SK-N-SH (cell line): ENCODE measurements at regions not wholly inside any gene's neighbourhood (a gene's known extent, or its start where the extent isn't known, plus 50 kb on each side); places are given as distances from the start of the nearest gene placed in this dataset.

Experiments
- CTCF ChIA-PET: fragments of 300-600, 350-600 bp; formaldehyde crosslinking; extraction: SDS; loops from one replicate; lab custom pipeline; 2021; lab: Yijun Ruan, JAX
- POLR2A ChIA-PET: fragments of 350-600 bp; sonication (Branson Sonifier 250); formaldehyde crosslinking; extraction: SDS; loops from one replicate; lab custom pipeline; 2020; ENCODE audit warnings: antibody characterized with exemption, inconsistent platforms; lab: Yijun Ruan, JAX
- DNase-seq: peaks from one replicate; pipeline ENCODE4 v3.0.0; 2012
- H2AFZ ChIP-seq: fragments of 200-600 bp; sonication (generic); 2 replicates; pipeline ENCODE4 v1.8.1; 2016; ENCODE audit warnings: antibody characterized with exemption, mild to moderate bottlenecking, low read depth
- H3F3A ChIP-seq: fragments of 200-600 bp; sonication (generic); replicated peaks from 2 replicates; pipeline ENCODE3; 2016; ENCODE audit warnings: antibody characterized with exemption, mild to moderate bottlenecking; ENCODE audit not compliant: insufficient read depth
- H3K27ac ChIP-seq, 2 experiments: fragments of 200-500 bp in 1 of 2; fragments of 200-600 bp in 1 of 2; sonication (Bioruptor generic) in 1 of 2; sonication (generic), shearing (Covaris generic) in 1 of 2; 2 replicates each; pipeline versions ENCODE4 v1.5.1 to v1.6.1; 2014 to 2016; ENCODE audit warnings: low read depth in 2 of 2, inconsistent platforms in 1 of 2, low read length in 1 of 2, mild to moderate bottlenecking in 1 of 2, mixed read lengths in 1 of 2
- H3K27me3 ChIP-seq: fragments of 200-600 bp; sonication (generic), shearing (Covaris generic); 2 replicates; pipeline ENCODE4 v1.6.1; 2016; ENCODE audit warnings: mixed run types; ENCODE audit not compliant: insufficient read depth
- H3K36me3 ChIP-seq, 2 experiments: fragments of 200-500 bp in 1 of 2; fragments of 200-600 bp in 1 of 2; sonication (Bioruptor generic) in 1 of 2; sonication (generic) in 1 of 2; replicated peaks in 1 of 2; 2 replicates each; pipeline versions ENCODE3 to v1.5.1; 2014 to 2016; ENCODE audit warnings: low read length in 1 of 2, mild to moderate bottlenecking in 1 of 2; ENCODE audit not compliant: insufficient read depth in 2 of 2, control insufficient read depth in 1 of 2
- H3K4me1 ChIP-seq, 2 experiments: fragments of 200-500 bp in 1 of 2; fragments of 200-600 bp in 1 of 2; sonication (Bioruptor generic) in 1 of 2; sonication (generic), shearing (Covaris generic) in 1 of 2; 2 replicates each; pipeline versions ENCODE4 v1.5.1 to v1.6.1; 2014 to 2016; ENCODE audit warnings: low read depth in 1 of 2, low read length in 1 of 2, mixed run types in 1 of 2; ENCODE audit not compliant: insufficient read depth in 2 of 2, control insufficient read depth in 1 of 2
- H3K4me2 ChIP-seq: fragments of 200-600 bp; sonication (generic), shearing (Covaris generic); 2 replicates; pipeline ENCODE4 v1.6.1; 2017; ENCODE audit warnings: mixed run types
- H3K4me3 ChIP-seq, 2 experiments: fragments of 200-500 bp in 1 of 2; fragments of 200-600 bp in 1 of 2; sonication (Bioruptor generic) in 1 of 2; sonication (generic), shearing (Covaris generic) in 1 of 2; 2 replicates each; pipeline versions ENCODE4 v1.5.1 to v1.8.1; 2014 to 2016; ENCODE audit warnings: low read depth in 2 of 2, inconsistent platforms in 1 of 2, low read length in 1 of 2, mild to moderate bottlenecking in 1 of 2, mixed read lengths in 1 of 2, moderate library complexity in 1 of 2
- H3K79me2 ChIP-seq: fragments of 200-600 bp; sonication (generic); 2 replicates; pipeline ENCODE4 v1.8.1; 2017; ENCODE audit warnings: mild to moderate bottlenecking; ENCODE audit not compliant: insufficient read depth
- H3K9ac ChIP-seq: fragments of 200-600 bp; sonication (generic); 2 replicates; pipeline ENCODE4 v1.6.1; 2017; ENCODE audit warnings: mixed run types
- H3K9me2 ChIP-seq: fragments of 200-600 bp; sonication (generic); 2 replicates; pipeline ENCODE4 v1.6.1; 2017; ENCODE audit warnings: mixed run types
- H3K9me3 ChIP-seq: fragments of 200-600 bp; sonication (generic); 2 replicates; pipeline ENCODE4 v1.6.1; 2017; ENCODE audit warnings: mixed run types, mild to moderate bottlenecking, moderate library complexity
- H4K20me1 ChIP-seq: fragments of 200-600 bp; sonication (generic); 2 replicates; pipeline ENCODE4 v1.6.1; 2017; ENCODE audit warnings: mild to moderate bottlenecking, mixed run types; ENCODE audit not compliant: insufficient read depth
- CTCF ChIP-seq: fragments of 200-600 bp; sonication (generic); IDR thresholded peaks from 2 replicates; pipeline ENCODE4 v1.6.1; 2017; ENCODE audit warnings: antibody characterized with exemption, mild to moderate bottlenecking, moderate library complexity
- ELF1 ChIP-seq: IDR thresholded peaks from 2 replicates; pipeline ENCODE4 v1.4.0; 2012
- EP300 ChIP-seq, 2 experiments: IDR thresholded peaks; 2 replicates each; pipeline versions ENCODE4 v1.4.0 to v1.6.1; 2012; ENCODE audit warnings: borderline replicate concordance in 1 of 2, low read depth in 1 of 2, low read length in 1 of 2
- FOXJ3 ChIP-seq: sonication (generic); formaldehyde crosslinking; IDR thresholded peaks from 2 replicates; pipeline ENCODE4 v1.5.1; 2020; ENCODE audit warnings: mild to moderate bottlenecking, missing genetic modification reagents
- GATA2 ChIP-seq: sonication (generic); formaldehyde crosslinking; IDR thresholded peaks from 2 replicates; pipeline ENCODE4 v1.5.0; 2020; ENCODE audit warnings: mild to moderate bottlenecking, missing genetic modification reagents
- JUND ChIP-seq: IDR thresholded peaks from 2 replicates; pipeline ENCODE4 v1.4.0; 2012
- NFIC ChIP-seq: IDR thresholded peaks from 2 replicates; pipeline ENCODE4 v1.4.0; 2012; ENCODE audit warnings: borderline replicate concordance
- RCOR1 ChIP-seq: fragments of 150-350 bp; IDR thresholded peaks from 2 replicates; pipeline ENCODE4 v1.6.1; 2017; ENCODE audit warnings: antibody characterized with exemption, low read length
- REST ChIP-seq: IDR thresholded peaks from 2 replicates; pipeline ENCODE4 v1.6.1; 2012; ENCODE audit warnings: mild to moderate bottlenecking, low read depth, low read length, moderate library complexity
- RFX5 ChIP-seq: IDR thresholded peaks from 2 replicates; pipeline ENCODE4 v1.6.1; 2012; ENCODE audit warnings: mild to moderate bottlenecking, improper control_type of control experiment, low read length
- TCF12 ChIP-seq: IDR thresholded peaks from 2 replicates; pipeline ENCODE4 v1.4.0; 2012
- YY1 ChIP-seq: IDR thresholded peaks from 2 replicates; pipeline ENCODE4 v1.4.0; 2012; ENCODE audit warnings: low read depth, mild to moderate bottlenecking
- WGBS: methylation state at CpG from one replicate; pipeline ENCODE4 v1.1.6; 2017; ENCODE audit warnings: low lambda C conversion rate; 5-methylcytosine and 5-hydroxymethylcytosine counted together
- TF ChIP-seq, protein P1 (sequence below): IDR thresholded peaks from 2 replicates; pipeline ENCODE4; 2012
- TF ChIP-seq, protein P2 (sequence below): IDR thresholded peaks from 2 replicates; pipeline ENCODE4 v1.4.0; 2012; ENCODE audit warnings: low read depth
- TF ChIP-seq, protein P3 (sequence below): IDR thresholded peaks from 2 replicates; pipeline ENCODE4 v1.4.0; 2012; ENCODE audit warnings: low read depth, borderline replicate concordance

GRCh38 chr1:244965185-244966030 is 101.1 kb upstream of the HNRNPU start:
- H3K9me2 ChIP-seq, result no peaks in the 10 kb centered on the region
- CTCF ChIA-PET, result interaction anchor here (1.1 to 1.7 kb wide), 2 partner anchors 132 to 362 kb away, joined by 3 to 4 read pairs; no protein-coding TSS in a partner anchor
- no peaks in the 10 kb centered on the region for H3K9me3 ChIP-seq
- H3K27ac ChIP-seq, result peak overlapping the region; percentile 88 to 91; a peak in 3 of 4 replicates
- H3F3A ChIP-seq, result peaks cover 43% of the 10 kb centered on the region
- peak overlapping the region; percentile 79; the same call in 1 of the 2 replicates for H2AFZ ChIP-seq
- POLR2A ChIA-PET, result interaction anchor here (1.3 kb wide), 1 partner anchor 102 kb away, joined by 4 read pairs; no protein-coding TSS in a partner anchor
- H3K27me3 ChIP-seq, result no peaks in the 10 kb centered on the region
- no peaks in the 10 kb centered on the region for H3K79me2 ChIP-seq
- H3K36me3 ChIP-seq, result no peaks in the 10 kb centered on the region
- no peak for DNase-seq
- peak overlapping the region; percentile 61; the same call in 1 of the 2 replicates for H3K9ac ChIP-seq
- TF ChIP-seq RCOR1 (no peak), ELF1 (no peak), NFIC (no peak), GATA2 (no peak), YY1 (no peak), CTCF (no peak), FOXJ3 (no peak)
- TF ChIP-seq, all 33 proteins: peak for 0
- Histone ChIP-seq H4K20me1 (no peaks in the 10 kb centered on the region), H3K4me2 (peak overlapping the region; percentile 48; the same call in 1 of the 2 replicates), H3K4me1 (peaks cover 22 to 23% of the 10 kb centered on the region in 2 experiments), H3K4me3 (no peak overlapping the region)
- WGBS, result 95% methylated on average over 8 of the region's 8 CpGs

DNA sequence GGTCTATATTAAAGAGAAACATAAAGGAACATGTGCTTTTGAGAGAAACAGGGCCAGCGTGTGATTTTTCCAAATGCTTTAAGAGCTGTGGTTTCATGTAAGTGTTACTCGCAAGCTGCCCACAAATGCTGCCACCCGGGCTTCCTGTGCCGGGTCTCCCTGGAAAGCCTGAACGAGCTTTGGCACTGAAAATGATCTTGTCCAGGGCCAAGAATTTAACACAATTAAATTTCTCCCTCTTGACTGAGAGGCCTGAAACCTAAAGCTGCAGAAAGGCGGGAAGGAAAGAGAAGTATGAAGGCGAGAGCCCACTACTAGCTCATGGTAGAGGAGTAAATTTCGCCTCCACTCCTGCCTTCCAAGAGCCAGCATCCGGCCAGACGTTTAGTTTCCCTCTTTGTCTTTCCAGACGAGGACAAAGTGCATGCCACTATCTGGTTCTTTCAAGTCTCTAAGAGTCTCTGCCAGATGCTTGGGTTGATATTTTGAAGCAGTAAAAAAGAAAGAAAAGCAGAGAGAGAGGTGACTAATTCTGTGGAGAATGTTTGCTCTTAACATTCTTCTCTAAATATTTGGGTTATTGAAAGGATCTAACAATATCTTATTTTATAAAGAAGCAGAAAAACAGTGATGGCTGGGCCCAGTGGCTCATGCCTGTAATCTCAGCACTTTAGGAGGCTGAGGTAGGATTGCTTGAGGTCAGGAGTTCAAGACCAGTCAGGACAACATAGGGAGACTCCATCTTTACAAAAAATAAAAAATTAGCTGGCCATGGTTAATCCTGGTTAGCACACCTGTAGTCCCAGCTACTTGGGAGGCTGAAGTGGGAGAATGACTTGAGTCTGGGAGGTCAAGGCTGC is 100.0 kb upstream of the HNRNPU start:
- peak; percentile 56 for DNase-seq
- peak overlapping the region; percentile 48 for H3K4me2 ChIP-seq
- no peaks in the 10 kb centered on the region for H3K79me2 ChIP-seq
- peak overlapping the region; percentile 79 for H2AFZ ChIP-seq
- H3K36me3 ChIP-seq, result no peaks in the 10 kb centered on the region
- peak overlapping the region; percentile 88 to 91 for H3K27ac ChIP-seq
- peaks cover 22 to 23% of the 10 kb centered on the region in 2 experiments for H3K4me1 ChIP-seq
- H4K20me1 ChIP-seq, result no peaks in the 10 kb centered on the region
- ChIA-PET CTCF (interaction anchor here (1.1 to 1.7 kb wide), 2 partner anchors 131 to 361 kb away, joined by 3 to 4 read pairs; no protein-coding TSS in a partner anchor), POLR2A (interaction anchor here (0.7 to 1.3 kb wide), 3 partner anchors 100 to 128 kb away, joined by 4 read pairs; partner anchors contain the start of gene HNRNPU)
- no peak overlapping the region for H3K4me3 ChIP-seq
- H3K27me3 ChIP-seq, result no peaks in the 10 kb centered on the region
- peak overlapping the region; percentile 61 for H3K9ac ChIP-seq
- no peaks in the 10 kb centered on the region for H3K9me2 ChIP-seq
- peaks cover 37% of the 10 kb centered on the region for H3F3A ChIP-seq
- WGBS, result 15% methylated on average over 10 of the region's 11 CpGs
- H3K9me3 ChIP-seq, result no peaks in the 10 kb centered on the region
- TF ChIP-seq, protein P1, sequence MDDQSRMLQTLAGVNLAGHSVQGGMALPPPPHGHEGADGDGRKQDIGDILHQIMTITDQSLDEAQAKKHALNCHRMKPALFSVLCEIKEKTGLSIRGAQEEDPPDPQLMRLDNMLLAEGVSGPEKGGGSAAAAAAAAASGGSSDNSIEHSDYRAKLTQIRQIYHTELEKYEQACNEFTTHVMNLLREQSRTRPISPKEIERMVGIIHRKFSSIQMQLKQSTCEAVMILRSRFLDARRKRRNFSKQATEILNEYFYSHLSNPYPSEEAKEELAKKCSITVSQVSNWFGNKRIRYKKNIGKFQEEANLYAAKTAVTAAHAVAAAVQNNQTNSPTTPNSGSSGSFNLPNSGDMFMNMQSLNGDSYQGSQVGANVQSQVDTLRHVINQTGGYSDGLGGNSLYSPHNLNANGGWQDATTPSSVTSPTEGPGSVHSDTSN, result 0 out of 2 replicates have a peak, but pooled peaks have one; percentile 4
- TF ChIP-seq REST (no peak), RCOR1 (no peak), TCF12 (peak; percentile 53), YY1 (peak; percentile 38; the same call in 1 of the 2 replicates), RFX5 (no peak), JUND (peak; percentile 35; the same call in 1 of the 2 replicates), ELF1 (no peak), EP300 (IDR thresholded peaks at IDR 0.05; ENCODE audit: borderline replicate concordance in 1 of 2, low read depth in 1 of 2, low read length in 1 of 2) (no peak)
- TF ChIP-seq, protein P2, sequence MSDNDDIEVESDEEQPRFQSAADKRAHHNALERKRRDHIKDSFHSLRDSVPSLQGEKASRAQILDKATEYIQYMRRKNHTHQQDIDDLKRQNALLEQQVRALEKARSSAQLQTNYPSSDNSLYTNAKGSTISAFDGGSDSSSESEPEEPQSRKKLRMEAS, result peak; percentile 76; the same call in 1 of the 2 replicates
- TF ChIP-seq, protein P3, sequence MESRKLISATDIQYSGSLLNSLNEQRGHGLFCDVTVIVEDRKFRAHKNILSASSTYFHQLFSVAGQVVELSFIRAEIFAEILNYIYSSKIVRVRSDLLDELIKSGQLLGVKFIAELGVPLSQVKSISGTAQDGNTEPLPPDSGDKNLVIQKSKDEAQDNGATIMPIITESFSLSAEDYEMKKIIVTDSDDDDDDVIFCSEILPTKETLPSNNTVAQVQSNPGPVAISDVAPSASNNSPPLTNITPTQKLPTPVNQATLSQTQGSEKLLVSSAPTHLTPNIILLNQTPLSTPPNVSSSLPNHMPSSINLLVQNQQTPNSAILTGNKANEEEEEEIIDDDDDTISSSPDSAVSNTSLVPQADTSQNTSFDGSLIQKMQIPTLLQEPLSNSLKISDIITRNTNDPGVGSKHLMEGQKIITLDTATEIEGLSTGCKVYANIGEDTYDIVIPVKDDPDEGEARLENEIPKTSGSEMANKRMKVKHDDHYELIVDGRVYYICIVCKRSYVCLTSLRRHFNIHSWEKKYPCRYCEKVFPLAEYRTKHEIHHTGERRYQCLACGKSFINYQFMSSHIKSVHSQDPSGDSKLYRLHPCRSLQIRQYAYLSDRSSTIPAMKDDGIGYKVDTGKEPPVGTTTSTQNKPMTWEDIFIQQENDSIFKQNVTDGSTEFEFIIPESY, result no peak
